NCI-H226 (cell line): ENCODE measurements at regions not wholly inside any gene's neighbourhood (a gene's known extent, or its start where the extent isn't known, plus 50 kb on each side); places are given as distances from the start of the nearest gene placed in this dataset.
"Not testable (repeated sequence)": the region's sequence is repeated elsewhere in the genome, so short reads cannot be mapped to it uniquely, and the experiment has no call there.

Experiments used
- DNase-seq: peaks from one replicate; pipeline ENCODE4 v3.0.0-alpha.2; 2015

DNA sequence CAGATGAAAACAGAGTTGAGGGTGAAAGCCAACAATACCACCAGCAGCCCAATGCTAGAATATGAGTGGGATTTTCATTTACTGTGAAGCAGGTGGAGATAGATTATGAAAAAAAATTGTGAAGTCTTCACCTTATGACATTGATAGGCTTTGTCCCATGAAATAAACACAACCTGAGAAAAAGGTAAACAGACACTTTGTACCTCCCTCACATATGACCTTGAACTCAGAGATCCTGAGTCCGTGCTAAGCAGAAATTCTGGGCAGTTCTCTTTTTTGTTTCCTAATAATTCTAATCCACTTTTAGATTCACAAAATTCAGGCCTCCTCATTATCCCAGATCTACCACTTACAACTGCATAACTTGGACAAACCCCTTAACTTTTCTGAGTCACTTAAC, 127.3 kb upstream of the RORB start:
- DNase-seq: no peak

DNA sequence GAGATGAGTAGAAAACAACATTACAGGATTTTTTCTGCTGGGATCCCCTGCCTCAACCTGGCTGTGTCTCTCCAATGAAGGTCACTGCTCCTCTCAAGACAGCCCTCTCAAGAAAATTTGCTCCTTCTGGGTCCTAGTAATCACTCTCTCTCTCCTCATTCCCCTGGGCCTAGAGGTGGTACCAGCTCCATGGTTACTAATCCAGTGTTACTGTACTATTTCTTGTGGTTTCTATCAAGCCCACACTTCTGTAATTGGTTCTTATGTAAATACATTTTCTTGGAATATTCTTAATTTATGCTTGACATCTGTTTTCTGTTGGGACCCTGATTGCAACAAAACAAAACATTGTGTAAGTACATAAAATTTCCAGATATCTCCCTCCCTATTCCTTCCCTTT, 123.8 kb upstream of the RORB start:
- DNase-seq: no peak

DNA sequence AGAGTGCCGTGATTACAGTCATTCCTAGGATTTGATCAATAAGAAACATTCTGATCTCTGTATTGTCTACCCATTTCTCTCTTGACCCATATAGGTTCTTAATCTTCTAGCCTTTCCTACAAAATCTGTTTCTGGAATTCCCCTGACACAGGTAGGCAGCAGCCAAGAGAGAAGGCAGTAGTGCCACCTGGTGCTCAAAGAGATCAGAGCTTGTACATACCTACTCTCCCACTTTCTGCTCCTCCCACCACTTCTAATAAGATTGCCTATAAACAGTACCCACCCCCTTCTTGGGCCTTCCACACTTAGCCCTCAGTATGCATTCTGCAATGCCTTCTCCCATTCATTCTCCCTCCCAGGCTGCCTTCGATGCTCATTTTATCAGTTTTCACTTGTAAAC, 117.4 kb upstream of the RORB start:
- DNase-seq: peak; percentile 61

DNA sequence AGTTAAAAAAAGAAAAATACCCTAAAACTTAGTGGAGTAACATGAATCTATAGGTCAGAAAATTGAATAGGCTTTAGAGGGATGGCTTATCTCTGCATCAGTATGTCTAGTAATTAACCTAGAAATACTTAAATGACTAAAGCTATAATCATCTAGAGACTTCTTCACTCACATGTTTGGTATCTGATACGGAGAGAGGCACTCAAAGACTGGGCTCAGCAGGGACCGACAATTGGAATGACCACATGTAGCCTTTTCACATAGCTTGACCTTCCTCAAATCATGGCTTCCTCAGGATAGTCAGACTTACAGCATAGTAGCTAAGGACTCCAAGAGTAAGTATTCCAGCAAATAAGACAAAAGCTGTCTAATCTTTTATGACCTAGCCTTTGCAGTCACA, 105.3 kb upstream of the RORB start:
- no peak for DNase-seq

DNA sequence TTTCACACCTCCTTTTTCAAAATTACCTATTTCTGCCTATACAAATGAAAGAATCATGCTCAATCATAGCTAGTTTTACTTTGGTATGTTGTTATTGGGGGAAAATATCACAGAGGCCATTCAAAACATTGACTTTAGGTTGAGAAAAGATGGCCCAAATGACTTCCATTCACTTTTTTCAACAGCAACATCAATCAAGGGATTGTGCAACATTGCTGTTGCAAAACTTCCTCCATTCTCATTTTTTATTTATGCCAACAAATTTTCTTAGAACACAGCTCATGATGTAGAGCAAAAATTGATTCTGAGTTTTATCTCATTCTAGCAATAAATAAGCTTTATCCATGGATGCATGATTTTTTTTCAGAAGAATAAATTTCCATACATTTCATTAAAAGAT, 93.6 kb upstream of the RORB start:
- DNase-seq: no peak

DNA sequence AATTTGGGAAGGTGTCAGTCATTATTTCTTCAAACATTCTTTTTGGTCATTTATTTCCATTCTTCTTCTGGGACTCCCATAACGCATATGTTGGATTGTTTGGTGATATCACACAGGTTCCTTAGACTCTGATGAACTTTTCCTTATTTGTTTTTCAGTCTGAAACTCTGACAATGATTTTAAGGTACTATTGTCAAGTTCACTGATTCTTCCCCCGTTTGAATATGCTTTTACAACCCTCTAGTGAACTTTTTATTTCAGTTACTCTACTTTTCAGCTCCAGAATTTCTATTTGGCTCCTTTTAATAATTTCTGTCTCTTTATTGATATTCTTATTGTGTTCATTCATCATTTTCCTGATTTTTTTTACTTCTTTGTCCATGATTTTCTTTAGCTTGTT, 92.5 kb upstream of the RORB start:
- no peak for DNase-seq

DNA sequence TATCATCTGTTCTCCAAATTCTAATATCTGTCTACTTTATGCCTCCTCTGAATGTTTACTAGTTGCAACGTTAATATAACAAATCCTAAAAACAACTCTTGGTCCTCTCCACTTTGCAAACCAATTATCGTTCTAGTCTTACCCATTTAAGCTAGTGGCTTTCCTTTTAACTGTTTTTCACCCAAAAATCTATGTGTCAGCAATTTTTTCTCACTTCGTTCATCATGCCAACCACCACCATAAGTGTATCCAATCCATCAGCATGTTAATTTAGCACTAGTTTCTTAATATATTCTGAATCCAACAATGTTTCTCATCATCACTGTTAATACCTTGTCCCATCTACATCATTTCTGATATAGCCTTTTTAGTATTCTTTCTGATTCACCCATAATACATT, 90.0 kb upstream of the RORB start:
- no peak for DNase-seq

DNA sequence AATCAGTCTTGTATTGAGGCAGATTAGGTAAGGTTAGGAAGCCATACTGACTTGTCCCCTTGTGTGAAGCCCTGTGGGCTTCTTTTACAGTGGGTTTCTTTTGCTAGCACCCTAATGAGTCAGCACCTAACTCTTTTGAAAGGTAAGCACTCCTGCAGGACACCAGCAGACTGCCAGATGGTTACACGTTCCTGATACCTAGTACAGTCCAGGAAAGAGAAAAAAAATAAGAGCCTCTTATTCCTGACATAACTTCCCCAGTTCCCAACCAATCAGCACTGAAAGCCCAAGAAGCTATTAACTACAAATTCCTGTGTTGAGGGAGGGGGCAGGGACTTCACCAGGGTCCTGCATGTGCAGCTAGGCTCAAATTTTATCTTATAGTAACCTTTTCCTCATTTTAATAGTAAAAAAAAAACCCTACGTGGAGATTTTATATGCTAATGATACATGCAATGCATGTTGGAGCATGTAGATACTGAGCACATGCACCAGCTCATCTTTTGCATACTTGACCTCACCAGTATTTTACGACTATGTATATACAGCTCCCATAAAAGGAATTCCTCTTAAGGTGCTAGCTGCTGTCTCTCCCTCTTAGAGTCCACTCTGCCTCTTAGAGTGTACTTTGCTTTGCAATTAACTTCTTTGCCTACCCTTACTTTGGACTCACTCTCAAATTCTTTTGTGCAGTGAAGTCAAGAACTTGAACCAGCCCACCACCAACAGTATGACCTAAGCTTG, 84.7 kb upstream of the RORB start:
- DNase-seq: no peak

GRCh38 chr9:74413876-74414275, 83.3 kb upstream of the RORB start:
- DNase-seq: no peak

DNA sequence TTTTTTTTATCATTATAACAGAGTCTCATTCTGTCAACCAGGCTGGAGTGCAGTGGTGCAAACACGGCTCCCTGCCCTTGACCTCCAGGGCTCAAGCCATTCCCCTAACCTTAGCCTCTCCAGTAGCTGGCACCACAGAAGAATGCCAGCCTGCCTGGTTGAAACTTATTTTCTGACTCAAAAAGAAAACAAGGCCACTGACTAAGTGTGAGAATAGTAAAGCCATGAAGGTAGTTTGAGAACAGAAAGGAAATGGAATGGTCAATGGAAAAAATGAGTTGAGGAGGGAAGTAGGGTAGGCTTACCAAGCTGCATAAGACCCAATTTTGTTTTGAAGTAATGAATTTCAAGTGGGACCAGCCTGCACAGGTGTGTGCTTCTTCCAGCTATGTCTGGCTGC, 82.8 kb upstream of the RORB start:
- no peak for DNase-seq

DNA sequence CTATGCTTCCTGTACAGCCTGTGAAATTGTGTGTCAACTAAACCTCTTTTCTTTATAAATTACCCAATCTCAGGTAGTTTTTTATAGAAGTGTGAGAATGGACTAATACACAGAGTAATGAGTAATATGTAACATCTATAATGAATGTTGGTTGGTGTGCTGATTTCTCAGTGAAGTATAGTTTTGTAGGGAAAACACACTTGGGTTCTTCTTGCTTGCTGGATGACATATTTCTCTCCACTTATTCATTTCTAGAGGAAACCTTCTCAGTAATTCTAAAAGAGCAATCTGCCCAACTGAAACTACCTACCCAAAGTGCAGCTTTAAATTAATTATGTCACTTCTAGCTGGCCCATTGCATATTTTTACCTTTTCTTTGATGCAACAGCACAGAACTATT, 81.1 kb upstream of the RORB start:
- no peak for DNase-seq

DNA sequence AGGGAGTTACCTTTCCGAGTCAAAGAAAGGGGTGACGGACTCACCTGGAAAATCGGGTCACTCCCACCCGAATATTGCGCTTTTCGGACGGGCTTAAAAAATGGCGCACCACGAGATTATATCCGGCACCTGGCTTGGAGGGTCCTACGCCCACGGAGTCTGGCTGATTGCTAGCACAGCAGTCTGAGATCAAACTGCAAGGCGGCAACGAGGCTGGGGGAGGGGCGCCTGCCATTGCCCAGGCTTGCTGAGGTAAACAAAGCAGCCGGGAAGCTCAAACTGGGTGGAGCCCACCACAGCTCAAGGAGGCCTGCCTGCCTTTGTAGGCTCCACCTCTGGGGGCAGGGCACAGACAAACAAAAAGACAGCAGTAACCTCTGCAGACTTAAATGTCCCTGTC, 72.6 kb upstream of the RORB start:
- not testable (repeated sequence) for DNase-seq

DNA sequence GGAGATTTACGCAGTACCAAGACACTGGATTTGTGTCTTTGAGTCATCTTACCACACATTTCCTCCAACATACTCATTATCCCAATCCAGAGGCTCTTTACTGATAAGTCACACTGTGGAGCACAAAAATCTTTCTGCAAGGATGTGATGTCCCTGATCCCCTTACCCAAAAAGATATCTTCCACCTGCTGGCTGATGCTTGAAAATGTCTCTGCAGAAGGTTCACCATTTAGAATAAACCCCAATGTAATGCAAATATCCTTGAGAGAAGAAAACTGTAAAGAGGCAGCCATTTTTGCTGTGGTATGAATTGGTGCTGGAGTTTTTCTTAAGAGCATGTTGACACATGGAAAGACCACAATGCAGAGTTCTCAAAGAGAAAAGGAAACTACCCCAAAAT, 65.7 kb upstream of the RORB start:
- no peak for DNase-seq

- peak; percentile 31 for DNase-seq
Measured at GRCh38 chr9:74443036-74443750, 53.9 kb upstream of the RORB start.

DNA sequence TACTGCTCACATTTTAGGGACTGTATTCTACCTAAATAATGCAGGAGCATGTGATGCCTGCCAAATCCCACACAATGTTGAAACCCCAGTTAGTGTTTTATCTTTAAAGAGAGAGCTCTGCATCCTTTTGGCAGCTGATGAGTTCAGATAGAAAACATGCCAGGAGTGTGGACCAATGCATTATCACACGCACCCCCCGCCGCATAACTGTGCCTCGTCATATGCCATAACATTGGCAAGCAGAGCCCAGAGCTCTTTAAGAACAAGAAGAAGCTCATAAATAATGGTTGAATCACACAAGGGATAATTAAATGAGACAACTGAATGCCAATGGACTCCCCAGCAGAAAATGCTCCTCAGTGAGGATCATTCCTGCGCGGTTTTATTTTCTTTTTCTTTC, 52.8 kb upstream of the RORB start:
- DNase-seq: peak; percentile 89
